Upper lobe of right lung (tissue), 1 donor: ENCODE measurements at regions not wholly inside any gene's neighbourhood (a gene's known extent, or its start where the extent isn't known, plus 50 kb on each side); places are given as distances from the start of the nearest gene placed in this dataset.

Experiments used
- ATAC-seq: fragments of 200-7000 bp; cut with Tn5 transposase; one replicate; pipeline ENCODE4 v1.9.1; 2020; ENCODE audit warnings: mild to moderate bottlenecking, moderate library complexity
- DNase-seq: peaks from one replicate; pipeline ENCODE4 v3.0.0-alpha.2; 2020
- H3K27ac ChIP-seq: fragments of 200-600 bp; one replicate; pipeline ENCODE4 v1.8.0; 2022
- H3K27me3 ChIP-seq: fragments of 200-600 bp; one replicate; pipeline ENCODE4 v1.8.0; 2022; ENCODE audit warnings: mild to moderate bottlenecking
- H3K36me3 ChIP-seq: fragments of 200-600 bp; one replicate; pipeline ENCODE4 v1.8.0; 2022
- H3K4me1 ChIP-seq: fragments of 200-600 bp; one replicate; pipeline ENCODE4 v1.8.0; 2022
- H3K4me3 ChIP-seq: fragments of 200-600 bp; one replicate; pipeline ENCODE4 v1.8.0; 2022; ENCODE audit warnings: mild to moderate bottlenecking
- H3K9me3 ChIP-seq: fragments of 200-600 bp; one replicate; pipeline ENCODE4 v1.8.0; 2022
- CTCF ChIP-seq: fragments of 200-600 bp; IDR thresholded peaks from one replicate; pipeline ENCODE4 v1.8.0; 2022; ENCODE audit warnings: antibody characterized with exemption
- intact Hi-C: fragments of 100-400 bp; cut with DNase I; formaldehyde crosslinking; loops from one replicate; pipeline ENCODE4 v1.11.0; 2022
- donor health status: DM: no; HTN: yes; CAD: no; lungs with severe emphysema.

DNA sequence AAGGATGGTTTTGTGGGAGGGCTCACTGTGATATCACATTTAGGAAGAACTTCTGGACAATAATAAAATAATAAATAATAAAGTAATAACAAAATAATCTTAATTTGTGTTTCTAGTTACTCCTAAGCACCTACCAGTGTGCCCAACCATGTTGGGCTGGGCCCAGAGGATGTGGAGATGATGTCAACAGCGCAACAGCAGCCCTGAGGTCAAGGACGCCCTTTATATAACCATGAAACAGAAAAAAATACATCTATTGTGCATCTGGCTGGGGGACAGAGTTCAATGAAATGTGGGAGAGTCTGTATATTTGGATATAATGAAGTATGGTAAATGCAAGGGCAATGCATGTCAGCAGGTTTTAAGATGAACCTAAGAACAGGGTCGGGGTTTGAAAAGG is 552.8 kb downstream of the VRK1 start:
- no peak for DNase-seq
- no peak for TF ChIP-seq CTCF
- intact Hi-C loops = no loop called here
- H3K27ac ChIP-seq = no peak overlapping the region
- no peaks in the 10 kb centered on the region for H3K9me3 ChIP-seq
- ATAC-seq = no peak
- no peak overlapping the region for H3K4me3 ChIP-seq
- H3K27me3 ChIP-seq = no peaks in the 10 kb centered on the region
- no peaks in the 10 kb centered on the region for H3K36me3 ChIP-seq
- no peaks in the 10 kb centered on the region for H3K4me1 ChIP-seq

DNA sequence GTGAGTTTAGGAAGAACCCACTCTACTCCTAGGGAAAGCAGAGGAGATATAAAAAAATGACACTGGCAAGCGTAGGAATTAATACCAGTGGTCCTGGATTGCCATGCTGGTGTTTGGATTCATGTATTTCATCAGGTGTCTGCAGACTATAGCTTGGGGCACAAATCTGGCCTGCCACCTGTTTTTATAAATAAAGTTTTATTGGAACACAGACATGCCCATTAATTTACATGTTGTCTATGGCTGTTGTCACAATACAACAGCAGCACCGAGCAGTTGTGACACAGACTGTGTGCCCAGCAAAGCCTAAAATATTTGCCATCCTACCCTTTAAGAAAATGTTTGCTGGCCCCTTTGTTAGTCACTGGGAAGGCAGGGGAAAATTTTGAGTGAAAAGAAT is 553.2 kb downstream of the VRK1 start:
- ATAC-seq = no peak
- no peak for DNase-seq
- no peak overlapping the region for H3K4me3 ChIP-seq
- no peak overlapping the region for H3K27ac ChIP-seq
- no peak for TF ChIP-seq CTCF
- H3K4me1 ChIP-seq = no peaks in the 10 kb centered on the region
- no peaks in the 10 kb centered on the region for H3K27me3 ChIP-seq
- intact Hi-C loops = no loop called here
- H3K9me3 ChIP-seq = no peaks in the 10 kb centered on the region
- H3K36me3 ChIP-seq = no peaks in the 10 kb centered on the region

DNA sequence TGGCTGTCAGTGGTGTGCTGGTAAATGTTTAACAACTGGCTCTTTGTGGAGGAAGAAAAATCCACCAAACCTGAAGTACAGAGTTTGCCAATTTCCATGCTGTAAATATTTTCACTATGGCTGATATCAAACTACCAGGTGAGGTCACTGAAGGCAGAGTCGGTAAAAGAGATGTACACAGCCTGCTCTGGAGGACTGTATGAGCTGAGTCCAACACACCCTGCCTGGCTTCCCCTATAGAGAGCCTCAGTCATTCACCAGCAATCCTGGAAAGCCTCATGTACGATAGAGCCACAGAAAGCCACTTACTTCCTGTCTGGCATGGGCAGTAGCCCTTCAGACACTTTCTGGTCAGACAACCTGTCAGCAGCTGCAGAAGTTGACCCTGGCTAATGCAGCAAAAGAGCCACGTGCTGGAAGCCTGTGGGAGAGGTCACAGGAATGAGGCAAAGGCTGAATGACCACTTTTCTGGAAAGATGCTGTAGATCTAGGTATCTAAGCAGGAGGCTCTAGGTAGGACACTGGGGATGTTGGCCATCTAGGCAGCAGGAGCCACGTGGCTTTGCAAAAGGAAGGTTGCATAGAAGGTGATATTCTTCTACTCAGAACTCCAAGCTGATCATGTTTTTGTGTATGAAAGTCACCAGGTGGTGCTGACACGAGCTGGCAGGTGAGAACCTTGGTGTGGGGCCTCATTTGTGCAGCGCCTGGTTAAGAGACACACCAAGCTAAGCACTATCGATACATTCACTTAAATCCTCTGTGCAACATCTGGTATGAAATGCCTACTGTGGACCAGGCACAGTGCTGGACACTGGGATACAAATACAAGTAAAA is 553.9 kb downstream of the VRK1 start:
- TF ChIP-seq CTCF = no peak
- Histone ChIP-seq H3K36me3 (no peaks in the 10 kb centered on the region), H3K27ac (no peak overlapping the region), H3K27me3 (no peaks in the 10 kb centered on the region), H3K4me1 (no peaks in the 10 kb centered on the region), H3K9me3 (no peaks in the 10 kb centered on the region), H3K4me3 (no peak overlapping the region)
- DNase-seq (no peak), ATAC-seq (no peak)
- intact Hi-C loops = no loop called here

- no peak overlapping the region for H3K27ac ChIP-seq
- TF ChIP-seq CTCF = no peak
Observed at GRCh38 chr14:97353102-97353501, 555.9 kb downstream of the VRK1 start.

DNA sequence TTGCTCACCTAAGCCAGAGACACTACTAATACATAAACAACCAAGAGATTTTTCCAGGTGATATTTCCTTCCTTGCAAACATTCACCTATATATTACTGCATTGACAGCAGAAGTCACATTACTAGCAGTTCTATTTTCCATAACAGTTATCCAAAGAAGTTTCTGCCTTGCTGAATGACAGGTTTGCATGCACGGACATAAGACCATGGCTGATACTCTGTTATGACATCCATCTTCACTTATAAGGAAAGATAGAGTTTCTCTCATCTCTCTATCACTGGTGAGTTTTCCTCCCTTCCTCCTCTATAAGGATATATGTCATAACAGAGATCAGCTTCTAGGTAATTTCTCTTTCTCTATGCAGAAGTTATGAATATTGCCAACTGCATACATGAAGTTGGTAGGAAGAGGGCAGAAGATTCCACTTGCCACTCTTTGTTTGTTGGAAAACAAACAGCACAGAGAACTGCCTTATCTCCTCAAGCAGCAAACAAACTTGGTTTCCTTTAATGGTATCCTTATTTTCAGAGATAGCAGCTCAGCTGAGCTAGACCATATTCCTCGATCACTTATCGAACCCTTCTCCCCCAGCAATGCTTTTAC is 557.0 kb downstream of the VRK1 start:
- DNase-seq = no peak
- intact Hi-C loops = no loop called here
- Histone ChIP-seq H3K4me1 (no peaks in the 10 kb centered on the region), H3K4me3 (no peak overlapping the region), H3K9me3 (no peaks in the 10 kb centered on the region), H3K27me3 (no peaks in the 10 kb centered on the region), H3K36me3 (no peaks in the 10 kb centered on the region), H3K27ac (no peak overlapping the region)
- no peak for TF ChIP-seq CTCF
- ATAC-seq = no peak

More at GRCh38 chr14:97353102-97353501, 555.9 kb downstream of the VRK1 start:
- Histone ChIP-seq H3K9me3 (no peaks in the 10 kb centered on the region), H3K27me3 (no peaks in the 10 kb centered on the region), H3K36me3 (no peaks in the 10 kb centered on the region), H3K4me1 (no peaks in the 10 kb centered on the region), H3K4me3 (no peak overlapping the region)
- no peak for DNase-seq
- no peak for ATAC-seq
- intact Hi-C loops = no loop called here
